ENCODE measurements at regions not wholly inside any gene's neighbourhood (a gene's known extent, or its start where the extent isn't known, plus 50 kb on each side); places are given as distances from the start of the nearest gene placed in this dataset.

GRCh38 chr22:46092670-46093410 is 57.5 kb upstream of the PPARA start:
- no peak for DNase-seq
- CTCF ChIA-PET = no interaction called here
- H3K9me3 Mint-ChIP-seq (ENCODE audit: low read depth, unreplicated experiment) = no peaks in the 10 kb centered on the region
- intact Hi-C loops (cut with micrococcal nuclease; ENCODE audit: unreplicated experiment) = no loop called here
- no TSS peak for BruUV-seq (replicated peaks)
- peaks cover 86% of the 10 kb centered on the region for H3K36me3 Mint-ChIP-seq (ENCODE audit: insufficient read depth, unreplicated experiment)
- H3K27ac Mint-ChIP-seq (ENCODE audit: unreplicated experiment) = no peak overlapping the region
- no peak overlapping the region for H3K4me3 Mint-ChIP-seq (ENCODE audit: low read depth, unreplicated experiment)
- TF ChIP-seq, protein P1, sequence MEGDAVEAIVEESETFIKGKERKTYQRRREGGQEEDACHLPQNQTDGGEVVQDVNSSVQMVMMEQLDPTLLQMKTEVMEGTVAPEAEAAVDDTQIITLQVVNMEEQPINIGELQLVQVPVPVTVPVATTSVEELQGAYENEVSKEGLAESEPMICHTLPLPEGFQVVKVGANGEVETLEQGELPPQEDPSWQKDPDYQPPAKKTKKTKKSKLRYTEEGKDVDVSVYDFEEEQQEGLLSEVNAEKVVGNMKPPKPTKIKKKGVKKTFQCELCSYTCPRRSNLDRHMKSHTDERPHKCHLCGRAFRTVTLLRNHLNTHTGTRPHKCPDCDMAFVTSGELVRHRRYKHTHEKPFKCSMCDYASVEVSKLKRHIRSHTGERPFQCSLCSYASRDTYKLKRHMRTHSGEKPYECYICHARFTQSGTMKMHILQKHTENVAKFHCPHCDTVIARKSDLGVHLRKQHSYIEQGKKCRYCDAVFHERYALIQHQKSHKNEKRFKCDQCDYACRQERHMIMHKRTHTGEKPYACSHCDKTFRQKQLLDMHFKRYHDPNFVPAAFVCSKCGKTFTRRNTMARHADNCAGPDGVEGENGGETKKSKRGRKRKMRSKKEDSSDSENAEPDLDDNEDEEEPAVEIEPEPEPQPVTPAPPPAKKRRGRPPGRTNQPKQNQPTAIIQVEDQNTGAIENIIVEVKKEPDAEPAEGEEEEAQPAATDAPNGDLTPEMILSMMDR (IDR thresholded peaks at IDR 0.05; ENCODE audit: unreplicated experiment) = no peak
- no peaks in the 10 kb centered on the region for H3K27me3 Mint-ChIP-seq (ENCODE audit: unreplicated experiment)
- peaks cover 35% of the 10 kb centered on the region for H3K4me1 Mint-ChIP-seq (ENCODE audit: low read depth, unreplicated experiment)

DNA sequence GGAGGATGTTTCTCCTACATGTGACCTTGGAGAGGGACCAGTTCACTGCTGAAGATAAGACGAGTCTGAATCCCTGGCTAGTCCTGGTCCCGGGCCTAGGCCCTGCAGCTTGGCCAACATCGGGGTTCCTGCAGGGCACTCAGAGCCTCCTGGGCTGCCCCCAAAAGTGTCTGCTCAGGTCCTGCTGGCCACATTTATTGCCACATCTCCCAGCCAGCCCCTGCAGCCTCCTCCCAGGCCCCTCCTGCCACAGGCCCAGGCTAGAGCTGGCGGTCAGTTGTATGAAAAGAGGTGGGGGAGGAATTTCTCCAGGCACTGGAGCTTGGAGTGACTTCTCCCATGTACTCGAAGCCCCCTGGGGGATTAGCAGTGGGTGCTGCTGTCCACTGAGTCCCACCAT is 56.5 kb upstream of the PPARA start:
- H3K9me3 Mint-ChIP-seq (ENCODE audit: low read depth, unreplicated experiment) = no peaks in the 10 kb centered on the region
- H3K4me3 Mint-ChIP-seq (ENCODE audit: low read depth, unreplicated experiment) = no peak overlapping the region
- peak overlapping the region; percentile 54 for H3K27ac Mint-ChIP-seq (ENCODE audit: unreplicated experiment)
- intact Hi-C loops (cut with micrococcal nuclease; ENCODE audit: unreplicated experiment) = no loop called here
- H3K36me3 Mint-ChIP-seq (ENCODE audit: insufficient read depth, unreplicated experiment) = peaks cover 86% of the 10 kb centered on the region
- BruUV-seq (replicated peaks) = no TSS peak
- no peaks in the 10 kb centered on the region for H3K27me3 Mint-ChIP-seq (ENCODE audit: unreplicated experiment)
- TF ChIP-seq, protein P1 (IDR thresholded peaks at IDR 0.05; ENCODE audit: unreplicated experiment) = no peak
- peaks cover 29% of the 10 kb centered on the region for H3K4me1 Mint-ChIP-seq (ENCODE audit: low read depth, unreplicated experiment)
- DNase-seq = no peak
- CTCF ChIA-PET = no interaction called here

GRCh38 chr22:46094676-46095075 is 55.6 kb upstream of the PPARA start:
- peak overlapping the region; percentile 54 for H3K27ac Mint-ChIP-seq (ENCODE audit: unreplicated experiment)
- intact Hi-C loops (cut with micrococcal nuclease; ENCODE audit: unreplicated experiment) = no loop called here
- CTCF ChIA-PET = no interaction called here
- peaks cover 29% of the 10 kb centered on the region for H3K4me1 Mint-ChIP-seq (ENCODE audit: low read depth, unreplicated experiment)
- H3K36me3 Mint-ChIP-seq (ENCODE audit: insufficient read depth, unreplicated experiment) = peaks cover 85% of the 10 kb centered on the region
- BruUV-seq (replicated peaks) = no TSS peak
- H3K9me3 Mint-ChIP-seq (ENCODE audit: low read depth, unreplicated experiment) = no peaks in the 10 kb centered on the region
- H3K27me3 Mint-ChIP-seq (ENCODE audit: unreplicated experiment) = no peaks in the 10 kb centered on the region
- no peak overlapping the region for H3K4me3 Mint-ChIP-seq (ENCODE audit: low read depth, unreplicated experiment)
- TF ChIP-seq, protein P1 (IDR thresholded peaks at IDR 0.05; ENCODE audit: unreplicated experiment) = no peak
- no peak for DNase-seq

DNA sequence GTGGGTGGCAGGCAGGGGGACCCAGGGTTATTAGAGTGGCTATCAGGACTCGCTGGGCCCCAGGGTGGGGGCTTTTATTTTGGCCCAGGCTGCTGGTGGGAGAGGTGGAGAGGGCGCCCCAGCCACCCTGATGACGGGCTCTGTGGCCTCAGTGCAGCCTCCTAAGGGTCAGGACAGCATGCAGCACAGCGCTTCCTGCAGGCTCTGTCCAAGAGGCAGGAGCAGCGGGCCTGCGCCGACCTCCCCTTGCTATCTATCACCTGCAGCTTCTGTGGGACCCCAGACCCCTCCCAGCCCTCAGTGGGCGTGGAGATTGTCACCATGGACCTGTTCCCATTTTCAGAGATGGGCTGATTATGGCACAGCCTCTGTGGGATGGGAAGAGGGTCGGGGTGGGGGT is 54.3 kb upstream of the PPARA start:
- CTCF ChIA-PET = no interaction called here
- Mint-ChIP-seq H3K27ac (ENCODE audit: unreplicated experiment) (no peak overlapping the region), H3K36me3 (ENCODE audit: insufficient read depth, unreplicated experiment) (peaks cover 79% of the 10 kb centered on the region), H3K9me3 (ENCODE audit: low read depth, unreplicated experiment) (no peaks in the 10 kb centered on the region), H3K4me3 (ENCODE audit: low read depth, unreplicated experiment) (no peak overlapping the region), H3K27me3 (ENCODE audit: unreplicated experiment) (no peaks in the 10 kb centered on the region), H3K4me1 (ENCODE audit: low read depth, unreplicated experiment) (peaks cover 16% of the 10 kb centered on the region)
- no peak for DNase-seq
- intact Hi-C loops (cut with micrococcal nuclease; ENCODE audit: unreplicated experiment) = no loop called here
- TF ChIP-seq, protein P1 (IDR thresholded peaks at IDR 0.05; ENCODE audit: unreplicated experiment) = no peak
- BruUV-seq (replicated peaks) = no TSS peak

All from Calu3 (cell line).